HPDE6-E6E7 (cell line): ENCODE measurements at regions not wholly inside any gene's neighbourhood (a gene's known extent, or its start where the extent isn't known, plus 50 kb on each side); places are given as distances from the start of the nearest gene placed in this dataset.

Experiments used
- DNase-seq: peaks from one replicate; pipeline ENCODE4 v3.0.0; 2011; ENCODE audit warnings: missing footprints; ENCODE audit errors: extremely low spot score

GRCh38 chr13:38606699-38607535 is 80.0 kb upstream of the FREM2 start:
- DNase-seq, result no peak

- no peak for DNase-seq
Observed at GRCh38 chr13:38617936-38618335, 68.9 kb upstream of the FREM2 start.

DNA sequence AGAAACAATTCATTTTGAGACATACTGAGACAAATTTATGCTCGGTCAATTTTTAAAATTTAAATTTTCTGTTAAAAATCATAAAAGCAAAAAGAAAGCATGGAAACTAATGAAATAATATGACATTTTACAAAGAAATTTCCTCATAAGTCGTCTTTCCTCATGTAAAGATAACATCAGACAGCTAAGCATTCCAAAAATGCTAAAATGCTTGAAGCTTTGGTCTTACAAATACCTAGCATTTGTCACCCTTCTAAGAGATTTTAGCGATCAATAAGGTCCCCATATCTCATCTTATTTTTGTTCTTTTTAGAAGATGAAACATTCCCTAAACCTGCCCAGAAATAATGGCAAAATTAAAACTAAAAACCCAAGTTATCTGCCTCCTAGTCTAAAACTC is 68.5 kb upstream of the FREM2 start:
- DNase-seq, result no peak

DNA sequence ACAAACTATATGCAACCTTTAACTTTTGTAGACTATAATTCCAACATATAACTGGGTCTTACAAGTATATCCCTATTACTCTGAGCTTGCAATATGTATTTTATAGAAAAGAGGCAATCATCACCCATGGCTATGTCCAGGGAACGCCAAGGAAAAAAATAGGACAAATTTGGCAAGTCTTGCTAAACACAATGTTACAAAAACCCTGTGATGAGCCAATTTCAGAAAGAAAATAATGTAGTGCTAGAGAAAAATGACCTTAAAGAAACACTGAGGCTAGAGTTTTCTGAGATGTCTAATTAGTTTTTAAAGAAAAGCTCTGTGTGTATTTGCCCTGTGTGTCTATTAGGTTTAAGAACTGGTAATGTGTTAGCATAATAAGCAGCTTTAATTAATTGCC is 68.0 kb upstream of the FREM2 start:
- DNase-seq, result no peak

- DNase-seq, result no peak
Observed at GRCh38 chr13:38620876-38621275, 66.0 kb upstream of the FREM2 start.

DNA sequence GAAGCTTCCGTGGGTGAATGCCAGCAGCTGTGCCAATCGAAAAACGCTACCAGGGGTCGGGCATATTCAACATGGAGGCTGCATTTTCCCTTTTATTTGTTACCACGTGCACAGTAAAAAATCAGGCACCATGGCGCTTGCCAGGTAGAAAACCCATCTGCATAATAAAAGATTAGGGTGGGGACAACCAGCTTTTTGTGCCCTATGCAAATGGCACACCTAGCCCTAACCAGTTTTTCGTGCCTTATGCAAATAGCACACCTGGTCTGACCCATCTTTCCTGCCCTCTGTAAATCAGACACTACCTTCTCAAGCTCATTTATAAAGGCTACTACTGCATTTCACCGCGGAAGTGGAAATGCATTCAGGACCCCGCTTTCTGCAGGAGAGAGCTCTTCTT is 62.1 kb upstream of the FREM2 start:
- no peak for DNase-seq

GRCh38 chr13:38628554-38628953 is 58.3 kb upstream of the FREM2 start:
- no peak for DNase-seq

DNA sequence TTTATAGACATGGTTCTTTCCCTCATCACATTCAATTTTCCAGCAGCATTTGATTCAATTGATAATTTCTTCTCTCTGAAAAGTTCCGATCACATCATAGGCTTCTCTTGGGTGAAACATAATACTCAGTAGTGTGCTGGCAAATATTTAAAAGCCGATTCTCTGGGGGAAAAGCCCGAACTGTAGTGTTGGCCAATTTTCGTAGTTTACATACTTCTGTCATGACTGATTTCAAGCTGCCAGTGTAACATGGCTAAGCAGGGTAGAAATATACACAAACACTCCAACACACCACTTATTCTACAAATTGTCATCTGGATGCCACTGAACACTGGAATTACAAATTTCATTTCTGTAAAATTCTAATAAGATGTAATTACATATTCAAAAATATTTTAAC is 56.1 kb upstream of the FREM2 start:
- DNase-seq, result no peak

DNA sequence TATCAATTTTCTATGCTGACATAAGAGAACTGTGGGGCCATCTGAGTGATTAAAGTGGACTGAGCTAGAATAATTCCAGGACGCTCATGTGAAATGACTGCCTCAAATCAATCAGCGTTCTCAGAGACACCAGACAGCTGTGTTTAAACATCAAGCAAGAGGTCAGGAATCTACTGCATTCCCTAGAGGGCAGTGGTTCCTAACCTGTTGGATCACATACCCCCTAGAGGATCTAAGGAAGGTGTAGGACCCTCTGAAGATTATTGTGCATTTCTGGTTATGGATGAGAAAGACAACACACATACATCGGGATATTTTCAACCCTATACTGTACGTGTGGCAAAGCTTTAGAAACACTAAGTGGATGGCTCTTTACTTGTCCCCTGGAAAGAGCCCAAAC is 51.8 kb upstream of the FREM2 start:
- DNase-seq, result no peak

- DNase-seq, result no peak
Observed at GRCh38 chr13:38636073-38636472, 50.8 kb upstream of the FREM2 start.

- no peak for DNase-seq
Observed at GRCh38 chr13:38636761-38637160, 50.1 kb upstream of the FREM2 start.
